Activated effector memory CD4-positive, alpha-beta T cell treated with anti-CD3 and anti-CD28 coated beads, Interleukin-2, amount 50 U/mL, for 16 hours (primary cell): ENCODE measurements at regions not wholly inside any gene's neighbourhood (a gene's known extent, or its start where the extent isn't known, plus 50 kb on each side); places are given as distances from the start of the nearest gene placed in this dataset.
"Not testable (repeated sequence)": the region's sequence is repeated elsewhere in the genome, so short reads cannot be mapped to it uniquely, and the experiment has no call there.

Source experiments
- DNase-seq: peaks from one replicate; pipeline ENCODE4 v3.0.0-alpha.2; 2020

- DNase-seq: no peak
These were observed 90.5 kb upstream of the ANKRD10 start for GRCh38 chr13:111005364-111005763.

- DNase-seq: no peak
These were observed 89.6 kb upstream of the ANKRD10 start for GRCh38 chr13:111004444-111004843.

- no peak for DNase-seq
These were observed 86.8 kb upstream of the ANKRD10 start for GRCh38 chr13:111001636-111002035.

GRCh38 chr13:110993788-110994187 is 78.9 kb upstream of the ANKRD10 start:
- no peak for DNase-seq

GRCh38 chr13:110991991-110992508 is 77.2 kb upstream of the ANKRD10 start:
- DNase-seq: no peak

- no peak for DNase-seq
These were observed 74.5 kb upstream of the ANKRD10 start for GRCh38 chr13:110989331-110989730.

GRCh38 chr13:110985541-110985940 is 70.7 kb upstream of the ANKRD10 start:
- no peak for DNase-seq

GRCh38 chr13:110984798-110985197 is 69.9 kb upstream of the ANKRD10 start:
- DNase-seq: no peak

GRCh38 chr13:110984381-110984780 is 69.5 kb upstream of the ANKRD10 start:
- DNase-seq: no peak

GRCh38 chr13:110983241-110983640 is 68.4 kb upstream of the ANKRD10 start:
- DNase-seq: no peak

GRCh38 chr13:110981379-110981778 is 66.5 kb upstream of the ANKRD10 start:
- no peak for DNase-seq

GRCh38 chr13:110980921-110981320 is 66.1 kb upstream of the ANKRD10 start:
- no peak for DNase-seq

GRCh38 chr13:110979149-110979548 is 64.3 kb upstream of the ANKRD10 start:
- DNase-seq: not testable (repeated sequence)

GRCh38 chr13:110978390-110978789 is 63.5 kb upstream of the ANKRD10 start:
- DNase-seq: no peak

GRCh38 chr13:110976785-110977184 is 61.9 kb upstream of the ANKRD10 start:
- no peak for DNase-seq

- no peak for DNase-seq
These were observed 58.3 kb upstream of the ANKRD10 start for GRCh38 chr13:110973007-110973700.

- DNase-seq: no peak
These were observed 56.6 kb upstream of the ANKRD10 start for GRCh38 chr13:110971486-110971885.

GRCh38 chr13:110967156-110967855 is 52.4 kb upstream of the ANKRD10 start:
- not testable (repeated sequence) for DNase-seq

GRCh38 chr13:110965755-110966134 is 50.9 kb upstream of the ANKRD10 start:
- DNase-seq: no peak

GRCh38 chr13:110965038-110965754 is 50.3 kb upstream of the ANKRD10 start:
- DNase-seq: no peak
